OCI-LY7 (cell line): ENCODE measurements at regions not wholly inside any gene's neighbourhood (a gene's known extent, or its start where the extent isn't known, plus 50 kb on each side); places are given as distances from the start of the nearest gene placed in this dataset.

ENCODE experiments used
- BruUV-seq: library from RNA; stranded (reverse); fragments of 400-500 nt; replicated peaks from 2 replicates; lab custom pipeline; 2021; lab: Mats Ljungman, UMichigan
- CTCF ChIA-PET: fragments of 300-600 bp; sonication (Branson Sonifier 250); formaldehyde crosslinking; loops from one replicate; lab custom pipeline; 2022; ENCODE audit warnings: antibody characterized with exemption; ENCODE audit not compliant: unreplicated experiment; lab: Charles Lee
- POLR2A ChIA-PET: fragments of 300-600 bp; sonication (Branson Sonifier 250); formaldehyde crosslinking; loops from one replicate; lab custom pipeline; 2022; ENCODE audit warnings: antibody characterized with exemption; lab: Charles Lee
- DNase-seq: peaks from one replicate; pipeline ENCODE4 v3.0.0-alpha.2; 2015; ENCODE audit warnings: low spot score
- H2AFZ ChIP-seq: fragments of 200-600 bp; sonication (generic), shearing (Covaris generic); 2 replicates; pipeline ENCODE4 v1.6.1; 2014; ENCODE audit warnings: mild to moderate bottlenecking, antibody characterized with exemption, low read length, moderate library complexity
- H3K27ac ChIP-seq: fragments of 200-600 bp; sonication (generic); 2 replicates; pipeline ENCODE4 v1.5.1; 2014; ENCODE audit warnings: mixed run types, low read depth, mild to moderate bottlenecking, moderate library complexity, low read length, inconsistent platforms; ENCODE audit not compliant: poor library complexity, severe bottlenecking
- H3K36me3 ChIP-seq: fragments of 200-600 bp; sonication (generic); 2 replicates; pipeline ENCODE4 v1.6.1; 2014; ENCODE audit warnings: mild to moderate bottlenecking, antibody characterized with exemption, low read length, moderate library complexity, mixed read lengths; ENCODE audit not compliant: insufficient read depth
- H3K4me1 ChIP-seq: fragments of 200-600 bp; sonication (generic); 2 replicates; pipeline ENCODE4 v1.5.1; 2014; ENCODE audit warnings: mild to moderate bottlenecking, low read length; ENCODE audit not compliant: insufficient read depth, poor library complexity, severe bottlenecking
- H3K4me2 ChIP-seq: fragments of 200-600 bp; sonication (generic); 2 replicates; pipeline ENCODE4 v1.6.1; 2014; ENCODE audit warnings: mild to moderate bottlenecking, low read length
- H3K4me3 ChIP-seq: fragments of 200-600 bp; sonication (generic); 2 replicates; pipeline ENCODE4 v1.5.1; 2014; ENCODE audit warnings: mild to moderate bottlenecking, low read depth, low read length; ENCODE audit not compliant: poor library complexity, severe bottlenecking
- H3K79me2 ChIP-seq: fragments of 200-600 bp; sonication (generic); 2 replicates; pipeline ENCODE4 v1.6.1; 2016; ENCODE audit warnings: low read depth, mild to moderate bottlenecking, low read length, moderate library complexity, mixed read lengths; ENCODE audit not compliant: insufficient read depth
- H3K9me2 ChIP-seq: fragments of 200-600 bp; sonication (generic); 2 replicates; pipeline ENCODE4 v1.6.1; 2016; ENCODE audit warnings: mild to moderate bottlenecking, low read length, mixed read lengths; ENCODE audit not compliant: insufficient read depth
- H3K9me3 ChIP-seq: fragments of 200-600 bp; sonication (generic); 2 replicates; pipeline ENCODE4 v1.6.1; 2014; ENCODE audit warnings: mild to moderate bottlenecking, mixed run types, low read length, mixed read lengths
- H4K20me1 ChIP-seq: fragments of 200-600 bp; sonication (generic); 2 replicates; pipeline ENCODE4 v1.6.1; 2014; ENCODE audit warnings: mild to moderate bottlenecking, antibody characterized with exemption, low read length, moderate library complexity, mixed read lengths; ENCODE audit not compliant: insufficient read depth
- EZH2phosphoT487 ChIP-seq: fragments of 200-600 bp; sonication (generic); IDR thresholded peaks from 2 replicates; pipeline ENCODE4 v1.6.1; 2018; ENCODE audit warnings: low read depth, borderline replicate concordance, mild to moderate bottlenecking, mixed run types, antibody characterized with exemption, low read length, moderate library complexity, mixed read lengths
- intact Hi-C: fragments of 100-400 bp; cut with micrococcal nuclease; formaldehyde crosslinking; loops from one replicate; pipeline ENCODE4 v1.10.0; 2022; ENCODE audit not compliant: unreplicated experiment
- TF ChIP-seq, protein P1 (sequence below): fragments of 200-600 bp; sonication (generic); conservative IDR thresholded peaks from 2 replicates; pipeline ENCODE4 v1.5.1; 2014; ENCODE audit warnings: mild to moderate bottlenecking, antibody characterized with exemption, low read length, moderate library complexity, mixed read lengths

DNA sequence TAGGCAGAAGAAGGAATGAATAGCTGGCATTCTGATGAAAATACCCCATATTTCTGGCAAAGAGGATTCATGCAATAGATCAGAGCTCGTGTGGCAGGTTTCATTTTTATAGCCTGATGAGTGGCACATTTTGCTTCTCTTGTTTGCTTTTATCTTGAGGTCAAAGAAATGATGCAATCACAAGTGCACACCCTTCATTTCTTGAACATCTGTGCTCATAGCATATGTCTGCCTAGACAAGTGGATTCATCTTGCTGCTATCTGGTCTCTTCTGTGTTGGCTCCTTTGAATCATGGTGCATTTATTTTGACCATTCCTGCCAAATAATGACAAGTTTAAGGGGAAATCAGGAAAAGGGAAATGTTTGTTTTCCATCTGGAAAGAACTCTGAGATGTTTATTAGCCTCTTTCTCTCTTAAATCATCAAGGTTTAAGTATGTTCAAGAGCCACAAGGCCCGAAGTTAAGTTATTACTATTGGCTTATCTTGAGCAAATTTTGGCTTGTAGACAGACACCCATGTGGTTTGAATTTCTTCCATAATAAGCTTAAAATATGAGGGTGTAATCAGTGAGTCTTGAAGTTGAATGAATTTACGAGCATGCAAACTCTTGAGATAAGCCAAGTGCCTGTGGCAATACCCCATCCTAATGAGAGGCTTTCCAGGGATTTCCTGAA lies 59.3 kb upstream of the HS3ST1 start:
- H3K27ac ChIP-seq: no peak overlapping the region
- H3K36me3 ChIP-seq: no peaks in the 10 kb centered on the region
- H3K9me2 ChIP-seq: no peaks in the 10 kb centered on the region
- no TSS peak for BruUV-seq
- H3K79me2 ChIP-seq: no peaks in the 10 kb centered on the region
- no peak overlapping the region for H2AFZ ChIP-seq
- no peak for DNase-seq
- POLR2A ChIA-PET: no interaction called here
- H3K4me1 ChIP-seq: no peaks in the 10 kb centered on the region
- H3K4me3 ChIP-seq: no peak overlapping the region
- no peaks in the 10 kb centered on the region for H3K9me3 ChIP-seq
- intact Hi-C loops: no loop called here
- no peak overlapping the region for H3K4me2 ChIP-seq
- H4K20me1 ChIP-seq: no peaks in the 10 kb centered on the region
- CTCF ChIA-PET: no interaction called here
- no peak for TF ChIP-seq EZH2phosphoT487
- TF ChIP-seq, protein P1, sequence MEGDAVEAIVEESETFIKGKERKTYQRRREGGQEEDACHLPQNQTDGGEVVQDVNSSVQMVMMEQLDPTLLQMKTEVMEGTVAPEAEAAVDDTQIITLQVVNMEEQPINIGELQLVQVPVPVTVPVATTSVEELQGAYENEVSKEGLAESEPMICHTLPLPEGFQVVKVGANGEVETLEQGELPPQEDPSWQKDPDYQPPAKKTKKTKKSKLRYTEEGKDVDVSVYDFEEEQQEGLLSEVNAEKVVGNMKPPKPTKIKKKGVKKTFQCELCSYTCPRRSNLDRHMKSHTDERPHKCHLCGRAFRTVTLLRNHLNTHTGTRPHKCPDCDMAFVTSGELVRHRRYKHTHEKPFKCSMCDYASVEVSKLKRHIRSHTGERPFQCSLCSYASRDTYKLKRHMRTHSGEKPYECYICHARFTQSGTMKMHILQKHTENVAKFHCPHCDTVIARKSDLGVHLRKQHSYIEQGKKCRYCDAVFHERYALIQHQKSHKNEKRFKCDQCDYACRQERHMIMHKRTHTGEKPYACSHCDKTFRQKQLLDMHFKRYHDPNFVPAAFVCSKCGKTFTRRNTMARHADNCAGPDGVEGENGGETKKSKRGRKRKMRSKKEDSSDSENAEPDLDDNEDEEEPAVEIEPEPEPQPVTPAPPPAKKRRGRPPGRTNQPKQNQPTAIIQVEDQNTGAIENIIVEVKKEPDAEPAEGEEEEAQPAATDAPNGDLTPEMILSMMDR: no peak

DNA sequence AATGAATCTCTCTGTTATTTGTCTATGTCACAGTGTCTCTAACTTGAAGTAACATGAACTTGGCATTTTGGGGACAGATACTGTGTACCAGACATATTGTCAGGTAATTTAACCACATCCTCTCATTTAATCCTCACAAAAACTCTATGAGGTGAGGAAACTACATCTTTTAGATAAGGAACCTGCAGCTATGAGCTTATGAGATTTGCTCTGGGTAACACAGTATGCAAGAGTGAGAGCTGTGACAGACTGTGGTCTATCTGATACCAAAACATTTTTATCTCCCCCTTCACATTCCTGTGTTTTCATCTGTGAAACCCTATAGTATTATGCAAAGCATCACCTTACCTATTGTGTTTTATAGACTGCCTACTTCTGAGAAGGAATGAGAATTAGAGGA lies 58.4 kb upstream of the HS3ST1 start:
- intact Hi-C loops: no loop called here
- no peak overlapping the region for H3K4me3 ChIP-seq
- CTCF ChIA-PET: no interaction called here
- POLR2A ChIA-PET: no interaction called here
- no peaks in the 10 kb centered on the region for H3K4me1 ChIP-seq
- H3K4me2 ChIP-seq: no peak overlapping the region
- no peaks in the 10 kb centered on the region for H4K20me1 ChIP-seq
- H3K79me2 ChIP-seq: no peaks in the 10 kb centered on the region
- TF ChIP-seq, protein P1: no peak
- no peak for TF ChIP-seq EZH2phosphoT487
- no peak for DNase-seq
- no peaks in the 10 kb centered on the region for H3K9me2 ChIP-seq
- H3K27ac ChIP-seq: no peak overlapping the region
- H2AFZ ChIP-seq: no peak overlapping the region
- no TSS peak for BruUV-seq
- H3K36me3 ChIP-seq: no peaks in the 10 kb centered on the region
- no peaks in the 10 kb centered on the region for H3K9me3 ChIP-seq

DNA sequence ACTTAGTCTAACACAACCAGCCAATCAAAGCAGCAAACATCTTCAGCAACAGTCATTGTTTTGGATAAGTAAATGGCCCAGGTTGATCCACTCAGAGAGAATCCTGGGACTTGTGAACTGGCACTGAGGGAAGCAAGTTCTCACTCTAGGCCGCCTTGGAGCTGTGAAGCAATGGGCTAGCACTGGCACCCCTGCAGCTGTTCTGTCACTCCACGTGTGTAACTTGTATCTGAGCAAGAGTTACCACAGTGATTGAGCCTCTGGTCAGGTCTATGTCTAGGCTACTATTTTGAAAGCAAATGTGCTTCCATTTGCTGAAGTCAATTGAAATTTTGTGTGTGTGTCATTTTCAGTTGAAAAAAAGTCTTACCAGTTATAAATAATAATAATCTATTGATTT lies 57.2 kb upstream of the HS3ST1 start:
- TF ChIP-seq, protein P1: no peak
- no peaks in the 10 kb centered on the region for H3K9me3 ChIP-seq
- H4K20me1 ChIP-seq: no peaks in the 10 kb centered on the region
- H3K4me3 ChIP-seq: no peak overlapping the region
- intact Hi-C loops: no loop called here
- no peak overlapping the region for H3K27ac ChIP-seq
- CTCF ChIA-PET: no interaction called here
- H3K9me2 ChIP-seq: no peaks in the 10 kb centered on the region
- POLR2A ChIA-PET: no interaction called here
- BruUV-seq: no TSS peak
- no peaks in the 10 kb centered on the region for H3K79me2 ChIP-seq
- no peaks in the 10 kb centered on the region for H3K36me3 ChIP-seq
- no peak overlapping the region for H2AFZ ChIP-seq
- no peaks in the 10 kb centered on the region for H3K4me1 ChIP-seq
- no peak overlapping the region for H3K4me2 ChIP-seq
- no peak for DNase-seq
